ENCODE measurements at regions not wholly inside any gene's neighbourhood (a gene's known extent, or its start where the extent isn't known, plus 50 kb on each side); places are given as distances from the start of the nearest gene placed in this dataset.

GRCh38 chr3:8336456-8336855 is 165.2 kb upstream of the LMCD1 start:
- no peak for DNase-seq (ENCODE audit: low read depth)
- TF ChIP-seq CTCF (conservative IDR thresholded peaks at IDR 0.05; ENCODE audit: low read depth, low read length): peak; percentile 43
- no peak overlapping the region for H3K4me3 ChIP-seq (ENCODE audit: low read depth, low read length)

GRCh38 chr3:8338424-8338823 is 163.2 kb upstream of the LMCD1 start:
- H3K4me3 ChIP-seq (ENCODE audit: low read depth, low read length): no peak overlapping the region
- no peak for TF ChIP-seq CTCF (conservative IDR thresholded peaks at IDR 0.05; ENCODE audit: low read depth, low read length)
- no peak for DNase-seq (ENCODE audit: low read depth)

GRCh38 chr3:8341821-8342247 is 159.8 kb upstream of the LMCD1 start:
- no peak for DNase-seq (ENCODE audit: low read depth)
- no peak overlapping the region for H3K4me3 ChIP-seq (ENCODE audit: low read depth, low read length)
- TF ChIP-seq CTCF (conservative IDR thresholded peaks at IDR 0.05; ENCODE audit: low read depth, low read length): no peak

GRCh38 chr3:8343058-8343457 is 158.6 kb upstream of the LMCD1 start:
- TF ChIP-seq CTCF (conservative IDR thresholded peaks at IDR 0.05; ENCODE audit: low read depth, low read length): no peak
- no peak overlapping the region for H3K4me3 ChIP-seq (ENCODE audit: low read depth, low read length)
- DNase-seq (ENCODE audit: low read depth): no peak

GRCh38 chr3:8345398-8345797 is 156.2 kb upstream of the LMCD1 start:
- peak; percentile 3 for DNase-seq (ENCODE audit: low read depth)
- TF ChIP-seq CTCF (conservative IDR thresholded peaks at IDR 0.05; ENCODE audit: low read depth, low read length): no peak
- no peak overlapping the region for H3K4me3 ChIP-seq (ENCODE audit: low read depth, low read length)

- H3K4me3 ChIP-seq (ENCODE audit: low read depth, low read length): no peak overlapping the region
- no peak for TF ChIP-seq CTCF (conservative IDR thresholded peaks at IDR 0.05; ENCODE audit: low read depth, low read length)
- no peak for DNase-seq (ENCODE audit: low read depth)
Measured at GRCh38 chr3:8348076-8348475, 153.5 kb upstream of the LMCD1 start.

GRCh38 chr3:8352475-8352874 is 149.1 kb upstream of the LMCD1 start:
- no peak overlapping the region for H3K4me3 ChIP-seq (ENCODE audit: low read depth, low read length)
- no peak for DNase-seq (ENCODE audit: low read depth)
- no peak for TF ChIP-seq CTCF (conservative IDR thresholded peaks at IDR 0.05; ENCODE audit: low read depth, low read length)

Data from choroid plexus epithelial cell (primary cell).